Stimulated activated CD4-positive, alpha-beta T cell treated with anti-CD3 and anti-CD28 coated beads, Interleukin-1b, Interleukin-23, amount 100 ng/mL, for 1 hour (primary cell): ENCODE measurements at regions not wholly inside any gene's neighbourhood (a gene's known extent, or its start where the extent isn't known, plus 50 kb on each side); places are given as distances from the start of the nearest gene placed in this dataset.

ENCODE experiments used
- DNase-seq, 2 donors: peaks; one replicate each; pipeline ENCODE4 v3.0.0-alpha.2; 2020; ENCODE audit warnings: low read depth in 2 of 2

DNA sequence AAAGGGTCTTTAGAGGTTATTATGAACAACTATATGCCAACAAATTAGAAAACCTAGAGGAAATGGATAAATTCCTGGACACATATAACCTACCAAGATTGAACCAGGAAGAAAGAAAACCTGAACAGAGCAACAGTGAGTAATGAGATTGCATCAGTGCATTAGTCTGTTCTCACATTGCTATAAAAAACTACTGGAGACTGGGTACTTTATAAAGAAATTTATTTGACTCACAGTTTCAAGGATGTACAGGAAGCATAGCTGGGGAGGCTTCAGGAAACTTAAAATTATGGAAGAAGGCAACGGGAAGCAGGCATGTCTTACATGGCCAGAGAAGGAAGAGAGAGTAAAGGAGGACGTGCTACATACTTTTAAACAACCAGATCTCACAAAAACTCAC lies 70.8 kb upstream of the GNAZ start:
- no peak for DNase-seq

DNA sequence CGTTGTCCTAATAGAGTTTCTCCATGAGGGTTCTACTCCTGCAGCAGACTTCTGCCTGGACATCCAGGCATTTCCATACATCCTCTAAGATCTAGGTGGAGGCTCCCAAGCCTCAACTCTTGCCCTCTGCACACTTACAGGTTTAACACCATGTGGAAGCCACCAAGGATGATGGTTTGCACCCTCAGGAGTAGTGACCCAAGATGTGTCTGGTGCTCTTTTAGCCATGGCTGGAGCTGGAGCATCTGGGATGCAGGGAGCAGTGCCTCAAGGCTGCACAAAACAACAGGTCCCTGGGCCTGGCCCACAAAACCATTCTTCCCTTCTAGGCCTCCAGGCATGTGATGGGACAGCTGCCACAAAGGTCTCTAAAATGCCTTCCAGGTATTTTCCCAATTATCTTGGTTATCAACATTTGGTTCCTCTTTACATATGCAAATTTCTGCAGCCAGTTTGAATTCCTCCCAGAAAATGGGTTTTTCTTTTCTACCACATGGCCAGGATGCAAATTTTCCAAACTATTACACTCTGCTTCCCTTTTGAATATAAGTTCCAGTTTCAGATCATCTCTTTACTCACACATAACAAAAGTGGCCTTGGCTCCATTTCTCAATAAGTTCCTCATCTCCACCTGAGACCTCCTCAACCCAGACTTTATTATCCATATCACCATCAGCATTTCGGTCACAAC lies 69.5 kb upstream of the GNAZ start:
- no peak for DNase-seq

DNA sequence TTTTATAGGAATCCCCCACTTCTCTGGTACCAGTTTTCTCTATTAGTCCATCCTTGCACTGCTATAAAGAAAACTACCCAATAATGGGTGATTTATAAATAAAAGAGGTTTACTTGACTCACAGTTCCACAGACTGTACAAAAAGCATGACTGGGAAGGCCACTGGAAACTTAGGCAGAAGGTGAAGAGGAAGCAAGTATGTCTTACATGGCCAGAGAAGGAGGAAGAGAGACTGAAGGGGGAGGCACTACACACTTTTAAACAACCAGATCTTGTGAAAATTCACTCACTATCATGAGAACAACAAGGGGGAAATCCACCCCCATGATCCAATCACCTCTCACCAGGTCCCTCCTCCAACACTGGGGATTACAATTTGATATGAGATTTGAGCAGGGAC lies 68.9 kb upstream of the GNAZ start:
- DNase-seq, result no peak

DNA sequence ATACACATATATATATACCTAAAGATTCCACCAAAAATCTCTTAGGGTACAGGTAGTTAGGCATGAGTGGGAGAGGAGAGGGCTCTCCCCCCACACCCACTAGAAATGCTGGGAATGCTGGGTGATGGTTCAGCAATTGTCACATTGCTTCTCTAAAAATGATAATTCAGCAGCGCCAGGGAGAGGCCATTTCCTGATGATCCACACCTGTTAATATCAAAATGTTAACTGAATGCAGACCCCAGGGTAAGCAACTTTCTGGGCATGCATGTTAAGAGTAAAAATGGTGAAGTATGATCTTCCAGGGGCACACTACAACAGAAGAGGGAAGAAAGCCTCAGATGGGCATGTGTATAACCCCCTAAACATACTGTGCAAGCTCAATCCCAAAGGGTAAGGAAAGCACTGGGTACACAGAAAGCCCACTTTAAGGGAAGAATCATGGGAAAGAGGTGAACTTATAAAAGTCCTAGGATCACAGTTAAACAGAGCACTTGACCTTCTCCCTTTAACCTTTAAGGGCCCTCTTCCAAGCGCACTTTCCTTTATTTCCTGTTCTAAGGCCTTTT lies 67.6 kb upstream of the GNAZ start:
- no peak for DNase-seq

DNA sequence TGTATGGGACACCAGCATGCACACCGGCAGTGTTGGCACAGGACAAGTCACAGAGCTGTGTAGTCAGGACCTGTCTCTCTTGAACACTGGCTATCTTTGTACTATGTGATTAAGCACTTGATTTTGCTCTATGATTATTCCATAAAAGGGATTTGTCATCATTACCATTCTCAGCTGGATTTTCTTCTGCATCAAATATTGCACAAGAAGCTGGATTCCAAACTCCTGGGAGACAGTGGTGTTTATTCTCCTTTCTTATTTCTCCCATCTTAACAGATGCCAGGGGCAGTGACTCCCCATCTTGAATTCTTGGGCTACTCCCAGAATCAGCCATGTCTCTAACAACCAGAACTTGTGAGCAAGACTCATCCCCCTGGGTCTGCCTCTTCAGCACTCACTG lies 62.5 kb upstream of the GNAZ start:
- DNase-seq, result no peak

DNA sequence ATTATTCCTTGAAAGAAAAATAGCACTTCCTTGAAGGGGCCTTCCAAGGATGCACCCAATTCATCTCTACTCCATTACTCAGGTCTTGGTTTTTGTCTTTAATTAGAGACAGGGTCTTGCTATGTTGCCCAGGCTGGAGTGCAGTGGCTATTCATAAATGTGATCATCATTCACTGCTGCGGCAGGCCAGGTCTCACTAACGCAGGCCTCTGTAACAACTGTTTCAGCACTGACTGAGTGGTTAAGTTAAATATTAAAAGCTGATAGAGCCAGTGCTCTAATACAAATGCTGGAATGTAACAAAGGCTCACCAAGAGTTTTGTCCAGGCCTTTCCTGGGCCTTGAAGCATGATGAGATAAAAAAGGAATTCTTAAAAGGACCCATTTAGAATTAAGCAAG lies 61.4 kb upstream of the GNAZ start:
- no peak for DNase-seq
